ENCODE measurements at regions not wholly inside any gene's neighbourhood (a gene's known extent, or its start where the extent isn't known, plus 50 kb on each side); places are given as distances from the start of the nearest gene placed in this dataset.

- H2AFZ ChIP-seq (ENCODE audit: low read depth, low read length) = no peak overlapping the region
- H4K20me1 ChIP-seq (replicated peaks; ENCODE audit: control insufficient read depth, extremely low read depth, insufficient read depth, low read length) = no peaks in the 10 kb centered on the region
- H3K79me2 ChIP-seq (ENCODE audit: control insufficient read depth, insufficient read depth, low read length) = no peaks in the 10 kb centered on the region
- no peak for FAIRE-seq
- H3K27ac ChIP-seq (ENCODE audit: insufficient read depth, low read depth, low read length) = no peak overlapping the region
- TF ChIP-seq POLR2AphosphoS5 (IDR thresholded peaks at IDR 0.05; ENCODE audit: insufficient read depth, low read depth, low read length) (no peak), JUN (IDR thresholded peaks at IDR 0.05; ENCODE audit: borderline replicate concordance, insufficient read depth, insufficient read length, low read depth) (no peak), CTCF (IDR thresholded peaks at IDR 0.05; ENCODE audit: extremely low read depth in 1 of 2, insufficient read depth in 1 of 2, low read depth in 1 of 2, low read length in 2 of 2) (no peak), POLR2A (IDR thresholded peaks at IDR 0.05; ENCODE audit: low read depth, low read length) (no peak), MYC (IDR thresholded peaks at IDR 0.05; ENCODE audit: low read depth, low read length) (no peak), FOS (IDR thresholded peaks at IDR 0.05; ENCODE audit: borderline replicate concordance, insufficient read depth, low read length) (no peak), EZH2 (IDR thresholded peaks at IDR 0.05; ENCODE audit: borderline replicate concordance, low read depth, low read length, severe bottlenecking) (no peak), MAX (IDR thresholded peaks at IDR 0.05; ENCODE audit: insufficient read depth, insufficient read length) (no peak), GATA2 (IDR thresholded peaks at IDR 0.05; ENCODE audit: insufficient read depth, insufficient read length, low read depth, low read length) (no peak)
- peaks cover 5% of the 10 kb centered on the region for H3K9me3 ChIP-seq (replicated peaks; ENCODE audit: control insufficient read depth, insufficient read depth, low read length)
- no peak for DNase-seq (ENCODE audit: low read depth, low spot score)
- H3K4me2 ChIP-seq (ENCODE audit: insufficient read depth, low read length) = no peak overlapping the region
- BruUV-seq (replicated peaks) = no TSS peak
- POLR2A ChIA-PET = no interaction called here
- intact Hi-C loops (cut with micrococcal nuclease) (no loop called here), dilution Hi-C loops (cut with MboI; ENCODE audit: extremely low pct_ligation_motif_present, low sequenced_read_pairs) (no loop called here)
- no peak overlapping the region for H3K4me3 ChIP-seq (replicated peaks in 1 of 3; ENCODE audit: insufficient read depth in 1 of 3, low read depth in 1 of 3, low read length in 3 of 3)
- H3K9me1 ChIP-seq (replicated peaks; ENCODE audit: control insufficient read depth, extremely low read depth, insufficient read depth, low read length) = no peaks in the 10 kb centered on the region
- H3K4me1 ChIP-seq (ENCODE audit: control insufficient read depth, extremely low read depth, insufficient read depth, low read length) = no peaks in the 10 kb centered on the region
- H3K36me3 ChIP-seq (ENCODE audit: control insufficient read depth in 2 of 2, extremely low read depth in 1 of 2, insufficient read depth in 2 of 2, low read length in 2 of 2) = no peaks in the 10 kb centered on the region
- no peak overlapping the region for H3K9ac ChIP-seq (replicated peaks; ENCODE audit: extremely low read depth, insufficient read depth, low read length)
- H3K27me3 ChIP-seq (ENCODE audit: control insufficient read depth in 2 of 2, insufficient read depth in 2 of 2, low read length in 2 of 2) = no peaks in the 10 kb centered on the region
- CTCF ChIA-PET = no interaction called here
These were observed 93.2 kb upstream of the PIRT start for GRCh38 chr17:10931133-10931532.
